K562 (cell line): ENCODE measurements at regions not wholly inside any gene's neighbourhood (a gene's known extent, or its start where the extent isn't known, plus 50 kb on each side); places are given as distances from the start of the nearest gene placed in this dataset.

Experiments used
- ATAC-seq: fragments of 200-7000 bp; cut with Tn5 transposase; 3 replicates; pipeline ENCODE4 v1.9.1; 2020; ENCODE audit warnings: moderate library complexity
- BruUV-seq: library from RNA; stranded (reverse); fragments of 400-500 nt; replicated peaks from 2 replicates; lab custom pipeline; 2021; lab: Mats Ljungman, UMichigan
- CTCF ChIA-PET: fragments of 300-600 bp; formaldehyde crosslinking; extraction: SDS; loops from one replicate; lab custom pipeline; 2021; ENCODE audit warnings: low intra/inter-chr PET ratio; lab: Yijun Ruan, JAX
- POLR2A ChIA-PET: fragments of 300-600, 350-650 bp; sonication (Branson Sonifier 250); formaldehyde crosslinking; extraction: SDS; loops from one replicate; lab custom pipeline; 2021; ENCODE audit warnings: antibody characterized with exemption, inconsistent platforms; lab: Yijun Ruan, JAX
- DNase-seq, 4 experiments: peaks; one replicate each; pipeline versions ENCODE4 v3.0.0 to v3.0.0-alpha.2; 2011 to 2018; ENCODE audit warnings: low spot score in 3 of 4, mixed read lengths in 3 of 4; ENCODE audit errors: extremely low read depth in 1 of 4
- FAIRE-seq: peaks from 2 replicates; lab custom pipeline; 2011; peaks lifted over from hg19 to GRCh38; lab: Jason Lieb, UNC
- H2AFZ ChIP-seq: 2 replicates; pipeline ENCODE4 v1.6.0; 2011; ENCODE audit warnings: low read depth, low read length, control low read depth, inconsistent platforms
- H3K27ac ChIP-seq: fragments of 200-600 bp; 3 replicates; pipeline ENCODE4 v1.8.0; 2011; ENCODE audit warnings: low read depth, mild to moderate bottlenecking, control low read depth, inconsistent platforms, low read length, moderate library complexity, mixed read lengths; ENCODE audit errors: extremely low read depth
- H3K27me3 ChIP-seq, 2 experiments: fragments of 300-600 bp in 1 of 2; 2 replicates in 1 of 2; 3 replicates in 1 of 2; pipeline versions ENCODE4 v1.6.0 to v1.8.0; 2011; ENCODE audit warnings: inconsistent platforms in 2 of 2, low read length in 2 of 2, mild to moderate bottlenecking in 1 of 2, mixed read lengths in 1 of 2, moderate library complexity in 1 of 2; ENCODE audit not compliant: control insufficient read depth in 2 of 2, insufficient read depth in 2 of 2
- H3K36me3 ChIP-seq: fragments of 300-600 bp; 3 replicates; pipeline ENCODE4 v1.8.0; 2011; ENCODE audit warnings: mild to moderate bottlenecking, low read length, inconsistent platforms; ENCODE audit not compliant: control insufficient read depth, insufficient read depth
- H3K4me1 ChIP-seq, 2 experiments: fragments of 200-600 bp in 1 of 2; replicated peaks in 1 of 2; 2 replicates in 1 of 2; 3 replicates in 1 of 2; pipeline versions ENCODE4 v1.5.1 to v1.8.0; 2011; ENCODE audit warnings: inconsistent platforms in 2 of 2, low read length in 2 of 2, mild to moderate bottlenecking in 1 of 2, mixed read lengths in 1 of 2, moderate library complexity in 1 of 2; ENCODE audit not compliant: control insufficient read depth in 2 of 2, insufficient read depth in 2 of 2
- H3K4me2 ChIP-seq: 2 replicates; pipeline ENCODE4 v1.6.1; 2011; ENCODE audit warnings: low read length, control low read depth, inconsistent platforms, mixed read lengths; ENCODE audit not compliant: insufficient read depth
- H3K4me3 ChIP-seq: fragments of 200-600 bp; sonication (generic), shearing (Covaris generic); 2 replicates; pipeline ENCODE4 v1.5.1; 2016; ENCODE audit warnings: control low read depth, inconsistent platforms
- H3K79me2 ChIP-seq: fragments of 200-600 bp; 3 replicates; pipeline ENCODE4 v1.8.0; 2011; ENCODE audit warnings: low read length, inconsistent platforms; ENCODE audit not compliant: control insufficient read depth, insufficient read depth
- H3K9ac ChIP-seq, 2 experiments: 2 replicates each; pipeline versions ENCODE4 v1.6.0 to v1.6.1; 2011; ENCODE audit warnings: low read depth in 2 of 2, low read length in 2 of 2, control low read depth in 1 of 2, inconsistent platforms in 1 of 2, mild to moderate bottlenecking in 1 of 2, mixed read lengths in 1 of 2; ENCODE audit not compliant: insufficient read depth in 1 of 2
- H3K9me1 ChIP-seq: one replicate; pipeline ENCODE4 v1.6.0; 2011; ENCODE audit warnings: inconsistent platforms, mild to moderate bottlenecking, low read length, moderate library complexity; ENCODE audit not compliant: control insufficient read depth, insufficient read depth
- H3K9me3 ChIP-seq: replicated peaks from 2 replicates; pipeline ENCODE4 v1.5.1; 2011; ENCODE audit warnings: low read depth, low read length, inconsistent platforms; ENCODE audit not compliant: control insufficient read depth, insufficient read depth
- H4K20me1 ChIP-seq: replicated peaks from 2 replicates; pipeline ENCODE4 v1.6.1; 2011; ENCODE audit warnings: low read length, inconsistent platforms, mixed read lengths; ENCODE audit not compliant: control insufficient read depth, insufficient read depth
- BRF1 ChIP-seq: IDR thresholded peaks from 3 replicates; pipeline ENCODE4 v1.6.1; 2011; ENCODE audit warnings: borderline replicate concordance, mild to moderate bottlenecking; ENCODE audit not compliant: insufficient read length; ENCODE audit errors: extremely low read depth
- GTF3C2 ChIP-seq: IDR thresholded peaks from 3 replicates; pipeline ENCODE4 v1.6.1; 2011; ENCODE audit warnings: borderline replicate concordance, mild to moderate bottlenecking, moderate library complexity; ENCODE audit not compliant: insufficient read length; ENCODE audit errors: extremely low read depth
- WGBS: fragments of 100-300 bp; shearing (Covaris generic); methylation state at CpG from one replicate; pipeline ENCODE4 v1.1.6; 2016; ENCODE audit warnings: low coverage, mixed read lengths; ENCODE audit not compliant: insufficient coverage; ENCODE audit errors: missing lambda C conversion rate; 5-methylcytosine and 5-hydroxymethylcytosine counted together
- in situ Hi-C: fragments of 300-500 bp; cut with MboI; formaldehyde crosslinking; loops from 4 replicates; pipeline ENCODE4 v1.15.0; 2018; ENCODE audit warnings: inconsistent platforms, mixed read lengths
- intact Hi-C: fragments of 100-400 bp; cut with micrococcal nuclease; formaldehyde crosslinking; loops from 2 replicates; pipeline ENCODE4 v1.14.2; 2022
- TF ChIP-seq, protein P1 (sequence below): sonication (generic); formaldehyde crosslinking; IDR thresholded peaks from 2 replicates; pipeline ENCODE4 v1.5.0; 2020; ENCODE audit warnings: missing genetic modification reagents
- TF ChIP-seq, protein P2 (sequence below): fragments of 450-650 bp; formaldehyde crosslinking; IDR thresholded peaks from 2 replicates; pipeline ENCODE4 v1.4.0; 2020; ENCODE audit warnings: mild to moderate bottlenecking, moderate library complexity

GRCh38 chr2:144683107-144683753 lies 163.3 kb upstream of the ZEB2 start:
- Histone ChIP-seq H2AFZ (peak overlapping the region; percentile 78), H3K36me3 (no peaks in the 10 kb centered on the region), H3K4me2 (no peak overlapping the region), H3K9me3 (no peaks in the 10 kb centered on the region), H4K20me1 (no peaks in the 10 kb centered on the region), H3K9me1 (no peaks in the 10 kb centered on the region), H3K27ac (peak overlapping the region; percentile 55; the same call in 2 of the 3 replicates), H3K79me2 (no peaks in the 10 kb centered on the region), H3K4me3 (no peak overlapping the region), H3K9ac (peak overlapping the region in 1 of 2 experiments; percentile 28; a peak in 1 of 4 replicates), H3K27me3 (no peaks in the 10 kb centered on the region), H3K4me1 (peaks cover 0 to 23% of the 10 kb centered on the region in 2 experiments; a peak in 3 of 5 replicates)
- FAIRE-seq = no peak
- DNase-seq = no peak
- ATAC-seq = peak; percentile 35; the same call in 2 of the 3 replicates
- POLR2A ChIA-PET = no interaction called here
- intact Hi-C loops = loop anchor here (5.0 kb wide), 1 partner anchor 86 kb away; no protein-coding TSS in a partner anchor
- in situ Hi-C loops = no loop called here
- BruUV-seq = no TSS peak
- CTCF ChIA-PET = no interaction called here
- 71% methylated on average over 6 of the region's 6 CpGs for WGBS
- TF ChIP-seq GTF3C2 (no peak), BRF1 (no peak)
- TF ChIP-seq, protein P1, sequence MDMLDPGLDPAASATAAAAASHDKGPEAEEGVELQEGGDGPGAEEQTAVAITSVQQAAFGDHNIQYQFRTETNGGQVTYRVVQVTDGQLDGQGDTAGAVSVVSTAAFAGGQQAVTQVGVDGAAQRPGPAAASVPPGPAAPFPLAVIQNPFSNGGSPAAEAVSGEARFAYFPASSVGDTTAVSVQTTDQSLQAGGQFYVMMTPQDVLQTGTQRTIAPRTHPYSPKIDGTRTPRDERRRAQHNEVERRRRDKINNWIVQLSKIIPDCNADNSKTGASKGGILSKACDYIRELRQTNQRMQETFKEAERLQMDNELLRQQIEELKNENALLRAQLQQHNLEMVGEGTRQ (CRISPR knock-in tag) = peak; percentile 35; the same call in 1 of the 2 replicates
- TF ChIP-seq, protein P2, sequence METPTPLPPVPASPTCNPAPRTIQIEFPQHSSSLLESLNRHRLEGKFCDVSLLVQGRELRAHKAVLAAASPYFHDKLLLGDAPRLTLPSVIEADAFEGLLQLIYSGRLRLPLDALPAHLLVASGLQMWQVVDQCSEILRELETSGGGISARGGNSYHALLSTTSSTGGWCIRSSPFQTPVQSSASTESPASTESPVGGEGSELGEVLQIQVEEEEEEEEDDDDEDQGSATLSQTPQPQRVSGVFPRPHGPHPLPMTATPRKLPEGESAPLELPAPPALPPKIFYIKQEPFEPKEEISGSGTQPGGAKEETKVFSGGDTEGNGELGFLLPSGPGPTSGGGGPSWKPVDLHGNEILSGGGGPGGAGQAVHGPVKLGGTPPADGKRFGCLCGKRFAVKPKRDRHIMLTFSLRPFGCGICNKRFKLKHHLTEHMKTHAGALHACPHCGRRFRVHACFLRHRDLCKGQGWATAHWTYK (CRISPR knock-in tag) = 0 out of 2 replicates have a peak, but pooled peaks have one; percentile 31
